B cell (primary cell): ENCODE measurements at regions not wholly inside any gene's neighbourhood (a gene's known extent, or its start where the extent isn't known, plus 50 kb on each side); places are given as distances from the start of the nearest gene placed in this dataset.

Source experiments
- ATAC-seq: fragments of 200-7000 bp; cut with Tn5 transposase; one replicate; pipeline ENCODE4 v1.10.0; 2021; ENCODE audit warnings: low read depth, mild to moderate bottlenecking, moderate number of reproducible peaks, moderate library complexity
- CTCF ChIA-PET: fragments of 350-600 bp; sonication (Branson Sonifier 250); formaldehyde crosslinking; loops from one replicate; lab custom pipeline; 2021; ENCODE audit warnings: antibody characterized with exemption, inconsistent platforms; lab: Charles Lee
- POLR2A ChIA-PET: fragments of 350-600 bp; sonication (Branson Sonifier 250); formaldehyde crosslinking; loops from one replicate; lab custom pipeline; 2021; ENCODE audit warnings: antibody characterized with exemption; lab: Charles Lee
- DNase-seq: peaks from one replicate; pipeline ENCODE4 v3.0.0; 2013
- H2AFZ ChIP-seq: 2 replicates; pipeline ENCODE4 v1.6.1; 2012; ENCODE audit warnings: mild to moderate bottlenecking, low read depth, low read length; ENCODE audit not compliant: insufficient read depth, poor library complexity, severe bottlenecking
- H3K27ac ChIP-seq, 2 donors: 1 replicate in 1 of 2; 2 replicates in 1 of 2; pipeline ENCODE4 v1.5.1; 2012 to 2013; ENCODE audit warnings: low read length in 2 of 2, mild to moderate bottlenecking in 2 of 2, moderate library complexity in 1 of 2
- H3K27me3 ChIP-seq, 4 experiments: fragments of 200-600 bp in 1 of 4; sonication (generic) in 1 of 4; replicated peaks in 1 of 4; 1 replicate in 2 of 4; 2 replicates in 2 of 4; pipeline versions ENCODE4 v1.6.1 to v1.7.0; 2013 to 2016; ENCODE audit warnings: low read length in 3 of 4, mild to moderate bottlenecking in 2 of 4, mixed read lengths in 1 of 4, moderate library complexity in 1 of 4; ENCODE audit not compliant: insufficient read depth in 4 of 4, control insufficient read depth in 3 of 4; ENCODE audit errors: control extremely low read depth in 1 of 4
- H3K36me3 ChIP-seq, 2 experiments: replicated peaks in 1 of 2; 1 replicate in 1 of 2; 2 replicates in 1 of 2; pipeline versions ENCODE4 v1.6.1 to v1.7.1; 2013; ENCODE audit warnings: low read length in 1 of 2; ENCODE audit not compliant: insufficient read depth in 2 of 2, control insufficient read depth in 1 of 2; ENCODE audit errors: control extremely low read depth in 1 of 2, extremely low read depth in 1 of 2
- H3K4me1 ChIP-seq, 2 donors: fragments of 200-600 bp in 1 of 2; sonication (generic) in 1 of 2; 1 replicate in 1 of 2; 2 replicates in 1 of 2; pipeline versions ENCODE4 v1.5.1 to v1.6.1; 2013 to 2017; ENCODE audit warnings: low read length in 2 of 2; ENCODE audit not compliant: control insufficient read depth in 2 of 2, insufficient read depth in 2 of 2
- H3K4me2 ChIP-seq: replicated peaks from 2 replicates; pipeline ENCODE3; 2012; ENCODE audit warnings: mild to moderate bottlenecking, low read depth, low read length; ENCODE audit not compliant: poor library complexity, severe bottlenecking
- H3K4me3 ChIP-seq, 5 experiments: fragments of 200-600 bp in 1 of 5; sonication (generic) in 1 of 5; 1 replicate in 3 of 5; 2 replicates in 2 of 5; pipeline versions ENCODE4 v1.5.1 to v1.7.0; 2011 to 2016; ENCODE audit warnings: low read length in 4 of 5, mild to moderate bottlenecking in 4 of 5, low read depth in 2 of 5, control low read depth in 1 of 5, moderate library complexity in 1 of 5; ENCODE audit not compliant: insufficient read depth in 1 of 5; ENCODE audit errors: control extremely low read depth in 1 of 5, extremely low read depth in 1 of 5
- H3K79me2 ChIP-seq: fragments of 200-600 bp; sonication (generic); one replicate; pipeline ENCODE4 v1.6.0; 2016; ENCODE audit warnings: low read length; ENCODE audit not compliant: control insufficient read depth, insufficient read depth
- H3K9ac ChIP-seq: fragments of 200-600 bp; sonication (generic); 2 replicates; pipeline ENCODE4 v1.6.1; 2017; ENCODE audit warnings: mild to moderate bottlenecking, low read length, moderate library complexity
- H3K9me3 ChIP-seq, 3 donors: one replicate each; pipeline versions ENCODE4 v1.6.1 to v1.7.1; 2013; ENCODE audit warnings: low read length in 2 of 3; ENCODE audit not compliant: control insufficient read depth in 2 of 3, insufficient read depth in 1 of 3; ENCODE audit errors: control extremely low read depth in 1 of 3
- H4K20me1 ChIP-seq: 2 replicates; pipeline ENCODE4 v1.6.0; 2012; ENCODE audit warnings: mild to moderate bottlenecking, low read length; ENCODE audit not compliant: insufficient read depth, control insufficient read depth, poor library complexity, severe bottlenecking
- H3K27ac Mint-ChIP-seq: one replicate; pipeline ENCODE4 v1.8.0; 2021; ENCODE audit warnings: mixed read lengths
- H3K27me3 Mint-ChIP-seq: one replicate; pipeline ENCODE4 v1.8.0; 2021; ENCODE audit warnings: mixed read lengths
- H3K4me1 Mint-ChIP-seq: one replicate; pipeline ENCODE4 v1.8.0; 2021; ENCODE audit warnings: mixed read lengths
- H3K4me3 Mint-ChIP-seq: one replicate; pipeline ENCODE4 v1.8.0; 2021; ENCODE audit warnings: mixed read lengths
- H3K9me3 Mint-ChIP-seq: one replicate; pipeline ENCODE4 v1.8.0; 2022; ENCODE audit warnings: mixed read lengths; ENCODE audit not compliant: insufficient read depth
- EZH2 ChIP-seq: IDR thresholded peaks from 2 replicates; pipeline ENCODE4 v1.6.1; 2012; ENCODE audit warnings: borderline replicate concordance, low read depth, mild to moderate bottlenecking, moderate library complexity, low read length; ENCODE audit not compliant: insufficient read depth, poor library complexity, severe bottlenecking
- WGBS: methylation state at CpG from one replicate; pipeline ENCODE4 v1.1.5; 2013; ENCODE audit warnings: missing lambda C conversion rate; ENCODE audit not compliant: insufficient coverage; 5-methylcytosine and 5-hydroxymethylcytosine counted together
- intact Hi-C: fragments of 100-400 bp; cut with micrococcal nuclease; formaldehyde crosslinking; loops from one replicate; pipeline ENCODE4 v1.10.0; 2022
- TF ChIP-seq, protein P1 (sequence below): fragments of 200-600 bp; IDR thresholded peaks from one replicate; pipeline ENCODE4 v1.8.0; 2022; ENCODE audit warnings: antibody characterized with exemption, mild to moderate bottlenecking

DNA sequence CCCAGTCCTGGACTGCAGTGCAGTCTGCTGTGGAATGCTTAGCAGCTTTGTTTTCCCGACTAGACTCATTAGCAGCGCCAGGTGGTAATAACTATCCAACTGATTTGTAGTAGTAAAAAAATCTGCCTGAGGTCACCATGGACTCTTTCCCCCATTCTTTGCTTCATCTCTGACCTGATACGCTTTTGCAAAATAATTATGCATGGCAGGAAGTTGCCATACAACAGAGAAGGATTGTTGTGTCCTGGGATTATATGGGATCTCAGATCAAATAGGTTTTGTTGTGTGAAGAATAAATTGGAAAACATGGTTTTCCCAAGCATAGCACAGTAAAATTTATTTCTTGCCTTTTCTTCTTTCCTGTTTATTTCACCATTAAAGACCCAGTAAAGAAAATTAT, 72.4 kb upstream of the ATP5MC3 start:
- Mint-ChIP-seq H3K4me1 (no peaks in the 10 kb centered on the region), H3K27me3 (peaks cover 32% of the 10 kb centered on the region), H3K27ac (no peak overlapping the region), H3K9me3 (peaks cover 2% of the 10 kb centered on the region), H3K4me3 (no peak overlapping the region)
- ATAC-seq (no peak), DNase-seq (no peak)
- no CpG with 5 or more reads among the region's 3 CpGs for WGBS
- POLR2A ChIA-PET = no interaction called here
- Histone ChIP-seq H3K4me3 (no peak overlapping the region), H3K4me1 (no peaks in the 10 kb centered on the region), H3K27me3 (peaks cover 0 to 15% (median 0%) of the 10 kb centered on the region in 4 experiments), H3K9me3 (peaks cover 0 to 5% (median 1%) of the 10 kb centered on the region in 3 donors), H3K79me2 (no peaks in the 10 kb centered on the region), H3K27ac (no peak overlapping the region), H4K20me1 (no peaks in the 10 kb centered on the region), H3K9ac (no peak overlapping the region), H3K36me3 (no peaks in the 10 kb centered on the region), H2AFZ (no peak overlapping the region), H3K4me2 (no peak overlapping the region)
- intact Hi-C loops = no loop called here
- TF ChIP-seq, protein P1, sequence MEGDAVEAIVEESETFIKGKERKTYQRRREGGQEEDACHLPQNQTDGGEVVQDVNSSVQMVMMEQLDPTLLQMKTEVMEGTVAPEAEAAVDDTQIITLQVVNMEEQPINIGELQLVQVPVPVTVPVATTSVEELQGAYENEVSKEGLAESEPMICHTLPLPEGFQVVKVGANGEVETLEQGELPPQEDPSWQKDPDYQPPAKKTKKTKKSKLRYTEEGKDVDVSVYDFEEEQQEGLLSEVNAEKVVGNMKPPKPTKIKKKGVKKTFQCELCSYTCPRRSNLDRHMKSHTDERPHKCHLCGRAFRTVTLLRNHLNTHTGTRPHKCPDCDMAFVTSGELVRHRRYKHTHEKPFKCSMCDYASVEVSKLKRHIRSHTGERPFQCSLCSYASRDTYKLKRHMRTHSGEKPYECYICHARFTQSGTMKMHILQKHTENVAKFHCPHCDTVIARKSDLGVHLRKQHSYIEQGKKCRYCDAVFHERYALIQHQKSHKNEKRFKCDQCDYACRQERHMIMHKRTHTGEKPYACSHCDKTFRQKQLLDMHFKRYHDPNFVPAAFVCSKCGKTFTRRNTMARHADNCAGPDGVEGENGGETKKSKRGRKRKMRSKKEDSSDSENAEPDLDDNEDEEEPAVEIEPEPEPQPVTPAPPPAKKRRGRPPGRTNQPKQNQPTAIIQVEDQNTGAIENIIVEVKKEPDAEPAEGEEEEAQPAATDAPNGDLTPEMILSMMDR = no peak
- TF ChIP-seq EZH2 = no peak
- CTCF ChIA-PET = interaction anchor here (3.3 kb wide), 1 partner anchor 8 kb away, joined by 16 read pairs; no protein-coding TSS in a partner anchor

DNA sequence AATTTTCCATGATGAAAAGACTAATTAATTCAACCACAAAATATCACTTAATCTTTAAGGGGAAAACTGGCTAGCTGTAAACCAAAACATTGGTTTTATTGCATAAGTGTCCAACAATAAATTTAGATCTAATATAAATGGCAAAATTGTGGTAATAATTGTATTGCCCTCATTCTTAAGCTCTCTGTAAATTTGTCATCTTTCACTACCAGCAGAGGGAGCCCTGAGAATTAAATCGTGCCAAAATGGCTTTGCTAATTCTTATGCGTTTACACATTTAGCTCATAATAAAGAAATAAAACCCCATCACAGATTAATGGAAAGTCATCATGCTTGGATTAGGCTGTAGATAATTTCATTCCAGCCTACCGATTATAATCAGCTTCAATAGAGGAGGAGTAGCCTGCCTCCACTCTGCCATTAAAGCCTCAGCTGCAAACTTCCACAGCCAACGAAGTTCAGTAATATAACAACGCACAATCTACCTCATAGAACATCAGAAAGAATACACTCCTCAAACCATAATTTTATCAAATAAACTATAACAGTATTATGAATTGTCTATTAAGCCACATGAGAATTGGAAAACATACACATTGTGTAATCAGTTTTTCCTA, 70.0 kb upstream of the ATP5MC3 start:
- DNase-seq = peak; percentile 30
- H4K20me1 ChIP-seq = no peaks in the 10 kb centered on the region
- CTCF ChIA-PET = interaction anchor here (0.7 to 3.3 kb wide), 20 partner anchors 9 to 1383 kb away, joined by 3 to 21 read pairs (median 4); partner anchors contain the start of gene ATF2
- no peaks in the 10 kb centered on the region for H3K79me2 ChIP-seq
- no peak overlapping the region for H3K9ac ChIP-seq
- no peak overlapping the region for H3K4me2 ChIP-seq
- Mint-ChIP-seq H3K4me1 (no peaks in the 10 kb centered on the region), H3K9me3 (peaks cover 2% of the 10 kb centered on the region), H3K27me3 (peaks cover 38% of the 10 kb centered on the region), H3K27ac (no peak overlapping the region), H3K4me3 (no peak overlapping the region)
- H3K4me3 ChIP-seq = no peak overlapping the region
- H3K27me3 ChIP-seq = peaks cover 0 to 18% (median 0%) of the 10 kb centered on the region in 4 experiments
- intact Hi-C loops = no loop called here
- H2AFZ ChIP-seq = no peak overlapping the region
- POLR2A ChIA-PET = no interaction called here
- TF ChIP-seq, protein P1 = peak; percentile 75
- TF ChIP-seq EZH2 = no peak
- H3K36me3 ChIP-seq = no peaks in the 10 kb centered on the region
- ATAC-seq = no peak
- no peak overlapping the region for H3K27ac ChIP-seq
- H3K9me3 ChIP-seq = peaks cover 0 to 1% (median 0%) of the 10 kb centered on the region in 3 donors
- H3K4me1 ChIP-seq = no peaks in the 10 kb centered on the region
- no CpG with 5 or more reads among the region's 5 CpGs for WGBS
